ENCODE measurements at regions not wholly inside any gene's neighbourhood (a gene's known extent, or its start where the extent isn't known, plus 50 kb on each side); places are given as distances from the start of the nearest gene placed in this dataset.

GRCh38 chr5:82610686-82611085, 332.5 kb upstream of the RPS23 start (continued):
- TF ChIP-seq NFYB (CRISPR knock-in tag; conservative IDR thresholded peaks at IDR 0.05; ENCODE audit: low read depth): no peak
- no peak for TF ChIP-seq CREM (CRISPR knock-in tag; IDR thresholded peaks at IDR 0.05)
- TF ChIP-seq SP1 (CRISPR knock-in tag; conservative IDR thresholded peaks at IDR 0.05): no peak
- TF ChIP-seq FOXJ3 (CRISPR knock-in tag; IDR thresholded peaks at IDR 0.05; ENCODE audit: borderline replicate concordance): no peak
- no peak for TF ChIP-seq OVOL2 (CRISPR knock-in tag; IDR thresholded peaks at IDR 0.05; ENCODE audit: borderline replicate concordance)
- TF ChIP-seq E2F4 (CRISPR knock-in tag; IDR thresholded peaks at IDR 0.05; ENCODE audit: borderline replicate concordance, low read depth): no peak
- TF ChIP-seq CREB1 (CRISPR knock-in tag; IDR thresholded peaks at IDR 0.05): no peak
- no peak for TF ChIP-seq E2F1 (CRISPR knock-in tag; IDR thresholded peaks at IDR 0.05)
- TF ChIP-seq ZNF138 (CRISPR knock-in tag; conservative IDR thresholded peaks at IDR 0.05): no peak
- TF ChIP-seq ZNF512 (CRISPR knock-in tag; IDR thresholded peaks at IDR 0.05; ENCODE audit: borderline replicate concordance): no peak
- TF ChIP-seq ZNF121 (CRISPR knock-in tag; IDR thresholded peaks at IDR 0.05): no peak
- TF ChIP-seq PREB (CRISPR knock-in tag; IDR thresholded peaks at IDR 0.05; ENCODE audit: borderline replicate concordance): no peak

- POLR2A ChIA-PET: no interaction called here
- Mint-ChIP-seq H3K4me1 (peaks cover 17% of the 10 kb centered on the region), H3K36me3 (peaks cover 6% of the 10 kb centered on the region), H3K4me3 (no peak overlapping the region), H3K27ac (no peak overlapping the region), H3K27me3 (ENCODE audit: low read depth) (no peaks in the 10 kb centered on the region), H3K9me3 (peaks cover 33% of the 10 kb centered on the region)
- ATAC-seq: no peak
- no peak for DNase-seq (ENCODE audit: low spot score)
- CTCF ChIA-PET: no interaction called here
- no peak for TF ChIP-seq SMAD3 (CRISPR knock-in tag; IDR thresholded peaks at IDR 0.05; ENCODE audit: borderline replicate concordance)
- no peak for TF ChIP-seq KAT7 (CRISPR knock-in tag; IDR thresholded peaks at IDR 0.05; ENCODE audit: borderline replicate concordance)
- TF ChIP-seq ETV6 (CRISPR knock-in tag; IDR thresholded peaks at IDR 0.05): no peak
- TF ChIP-seq TP53 (CRISPR knock-in tag; IDR thresholded peaks at IDR 0.05): no peak
- TF ChIP-seq ZNF416 (CRISPR knock-in tag; IDR thresholded peaks at IDR 0.05): no peak
- TF ChIP-seq ZMAT4 (CRISPR knock-in tag; IDR thresholded peaks at IDR 0.05): no peak
- no peak for TF ChIP-seq ZNF317 (CRISPR knock-in tag; IDR thresholded peaks at IDR 0.05; ENCODE audit: borderline replicate concordance, low read depth)
- no peak for TF ChIP-seq PREB (CRISPR knock-in tag; IDR thresholded peaks at IDR 0.05; ENCODE audit: borderline replicate concordance)
- no peak for TF ChIP-seq IRF2 (CRISPR knock-in tag; IDR thresholded peaks at IDR 0.05; ENCODE audit: borderline replicate concordance, low read depth)
- TF ChIP-seq ERG (CRISPR knock-in tag; IDR thresholded peaks at IDR 0.05): no peak
- no peak for TF ChIP-seq IRF1 (CRISPR knock-in tag; IDR thresholded peaks at IDR 0.05)
- TF ChIP-seq ATF1 (CRISPR knock-in tag; IDR thresholded peaks at IDR 0.05): no peak
- TF ChIP-seq FOXJ3 (CRISPR knock-in tag; IDR thresholded peaks at IDR 0.05; ENCODE audit: borderline replicate concordance): no peak
- TF ChIP-seq ATF2 (CRISPR knock-in tag; IDR thresholded peaks at IDR 0.05; ENCODE audit: borderline replicate concordance, low read depth): no peak
Measured at GRCh38 chr5:82605441-82605973, 327.4 kb upstream of the RPS23 start.
